COLO829 (cell line): ENCODE measurements at regions not wholly inside any gene's neighbourhood (a gene's known extent, or its start where the extent isn't known, plus 50 kb on each side); places are given as distances from the start of the nearest gene placed in this dataset.
A peak's percentile ranks its signal among the peaks of the same experiment; 100 is the strongest.
"Not testable (repeated sequence)": the region's sequence is repeated elsewhere in the genome, so short reads cannot be mapped to it uniquely, and the experiment has no call there.

ENCODE experiments used
- DNase-seq: peaks from one replicate; pipeline ENCODE4 v3.0.0; 2012; ENCODE audit warnings: low spot score

- no peak for DNase-seq
Observed at GRCh38 chr5:154618696-154619095, 136.5 kb upstream of the LARP1 start.

- no peak for DNase-seq
Observed at GRCh38 chr5:154614595-154614994, 136.6 kb upstream of the HAND1 start.

- DNase-seq, result no peak
Observed at GRCh38 chr5:154614125-154614524, 136.1 kb upstream of the HAND1 start.

GRCh38 chr5:154612666-154613065 lies 134.6 kb upstream of the HAND1 start:
- DNase-seq, result no peak

GRCh38 chr5:154611341-154611767 lies 133.3 kb upstream of the HAND1 start:
- no peak for DNase-seq

- peak; percentile 69 for DNase-seq
Observed at GRCh38 chr5:154610321-154611154, 132.5 kb upstream of the HAND1 start.

- no peak for DNase-seq
Observed at GRCh38 chr5:154609251-154609650, 131.2 kb upstream of the HAND1 start.

GRCh38 chr5:154608531-154609011 lies 130.5 kb upstream of the HAND1 start:
- no peak for DNase-seq

GRCh38 chr5:154607746-154608145 lies 129.7 kb upstream of the HAND1 start:
- no peak for DNase-seq

- DNase-seq, result no peak
Observed at GRCh38 chr5:154606246-154606645, 128.2 kb upstream of the HAND1 start.

- no peak for DNase-seq
Observed at GRCh38 chr5:154603953-154604679, 126.1 kb upstream of the HAND1 start.

- DNase-seq, result no peak
Observed at GRCh38 chr5:154603485-154603884, 125.5 kb upstream of the HAND1 start.

GRCh38 chr5:154603011-154603410 lies 125.0 kb upstream of the HAND1 start:
- DNase-seq, result no peak

GRCh38 chr5:154601014-154601413 lies 123.0 kb upstream of the HAND1 start:
- no peak for DNase-seq

- no peak for DNase-seq
Observed at GRCh38 chr5:154598021-154598420, 120.0 kb upstream of the HAND1 start.

GRCh38 chr5:154596844-154597243 lies 118.8 kb upstream of the HAND1 start:
- not testable (repeated sequence) for DNase-seq

- no peak for DNase-seq
Observed at GRCh38 chr5:154595662-154596061, 117.6 kb upstream of the HAND1 start.

GRCh38 chr5:154593796-154594195 lies 115.8 kb upstream of the HAND1 start:
- no peak for DNase-seq

GRCh38 chr5:154593071-154593470 lies 115.0 kb upstream of the HAND1 start:
- peak; percentile 32 for DNase-seq

GRCh38 chr5:154590093-154590724 lies 112.2 kb upstream of the HAND1 start:
- no peak for DNase-seq

GRCh38 chr5:154589511-154589910 lies 111.5 kb upstream of the HAND1 start:
- no peak for DNase-seq

GRCh38 chr5:154588833-154589425 lies 110.9 kb upstream of the HAND1 start:
- not testable (repeated sequence) for DNase-seq
